ENCODE measurements at regions not wholly inside any gene's neighbourhood (a gene's known extent, or its start where the extent isn't known, plus 50 kb on each side); places are given as distances from the start of the nearest gene placed in this dataset.

- TF ChIP-seq REST (IDR thresholded peaks at IDR 0.05; ENCODE audit: insufficient read depth in 1 of 2, low read depth in 2 of 2, low read length in 2 of 2) (no peak), POLR2AphosphoS5 (IDR thresholded peaks at IDR 0.05; ENCODE audit: low read depth, low read length) (no peak)
Measured at GRCh38 chr2:51329512-51329911, 297.6 kb upstream of the NRXN1 start.

Measured in PFSK-1 (cell line).